Activated T-helper 2 cell treated with anti-CD3 and anti-CD28 coated beads, Interferon-gamma antibody, Interleukin-2, Interleukin-4, amounts not matched to agents 10 μg/mL and 5 μg/mL and 100 μg/mL, durations not matched to agents 14 hours and 24 hours and 36 hours (primary cell): ENCODE measurements at regions not wholly inside any gene's neighbourhood (a gene's known extent, or its start where the extent isn't known, plus 50 kb on each side); places are given as distances from the start of the nearest gene placed in this dataset.

ENCODE experiments used
- DNase-seq: peaks from one replicate; pipeline ENCODE4 v3.0.0; 2021; ENCODE audit warnings: low spot score
- H3K27ac Mint-ChIP-seq: one replicate; pipeline ENCODE4 v1.8.0; 2021; ENCODE audit warnings: mixed read lengths
- H3K27me3 Mint-ChIP-seq: one replicate; pipeline ENCODE4 v1.8.0; 2021; ENCODE audit warnings: low read depth, mixed read lengths
- H3K36me3 Mint-ChIP-seq: one replicate; pipeline ENCODE4 v1.8.0; 2021; ENCODE audit warnings: low read depth, mixed read lengths
- H3K4me1 Mint-ChIP-seq: one replicate; pipeline ENCODE4 v1.8.0; 2021; ENCODE audit warnings: low read depth, mixed read lengths
- H3K4me3 Mint-ChIP-seq: one replicate; pipeline ENCODE4 v1.8.0; 2021; ENCODE audit warnings: low read depth, mild to moderate bottlenecking, moderate library complexity, mixed read lengths
- H3K9me3 Mint-ChIP-seq: one replicate; pipeline ENCODE4 v1.8.0; 2021; ENCODE audit warnings: mixed read lengths
- intact Hi-C: fragments of 100-400 bp; cut with micrococcal nuclease; formaldehyde crosslinking; loops from one replicate; pipeline ENCODE4 v1.15.1; 2023

DNA sequence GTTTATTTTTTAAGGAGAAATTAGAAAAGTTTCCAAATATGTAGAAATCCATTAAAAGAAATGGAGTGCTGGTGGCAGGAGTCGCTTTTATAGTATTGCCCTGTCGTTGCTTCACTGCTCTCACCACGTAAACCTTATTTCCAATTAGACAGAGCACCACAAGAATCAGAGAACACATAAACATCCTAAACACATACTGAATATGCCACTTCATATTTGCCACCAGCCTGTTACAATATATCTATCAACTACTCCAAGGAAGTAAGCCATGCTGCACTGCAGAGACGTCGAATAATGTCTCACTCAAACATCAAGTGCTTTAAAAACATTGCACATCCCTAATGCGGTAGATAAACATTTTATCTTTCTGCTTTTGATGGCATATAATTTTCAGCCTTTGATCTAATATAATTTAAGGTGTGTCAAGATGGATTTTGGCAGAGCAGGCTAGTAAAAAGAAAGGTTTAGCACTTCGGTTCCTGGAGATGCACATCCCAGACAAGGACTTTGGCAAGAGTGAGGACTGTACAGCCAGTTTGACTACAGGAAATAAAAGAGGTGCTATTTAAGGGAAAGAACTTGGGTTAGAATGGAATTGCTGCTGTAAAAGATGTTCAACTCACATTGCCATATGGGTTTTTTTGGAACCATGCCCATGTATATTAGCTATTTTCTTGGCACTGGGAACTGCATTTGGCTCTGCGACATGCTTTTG, 932.3 kb downstream of the EFNB2 start:
- H3K4me1 Mint-ChIP-seq = no peaks in the 10 kb centered on the region
- H3K27ac Mint-ChIP-seq = no peak overlapping the region
- H3K4me3 Mint-ChIP-seq = no peak overlapping the region
- DNase-seq = no peak
- H3K36me3 Mint-ChIP-seq = no peaks in the 10 kb centered on the region
- intact Hi-C loops = no loop called here
- H3K9me3 Mint-ChIP-seq = peaks cover 6% of the 10 kb centered on the region
- H3K27me3 Mint-ChIP-seq = no peaks in the 10 kb centered on the region

DNA sequence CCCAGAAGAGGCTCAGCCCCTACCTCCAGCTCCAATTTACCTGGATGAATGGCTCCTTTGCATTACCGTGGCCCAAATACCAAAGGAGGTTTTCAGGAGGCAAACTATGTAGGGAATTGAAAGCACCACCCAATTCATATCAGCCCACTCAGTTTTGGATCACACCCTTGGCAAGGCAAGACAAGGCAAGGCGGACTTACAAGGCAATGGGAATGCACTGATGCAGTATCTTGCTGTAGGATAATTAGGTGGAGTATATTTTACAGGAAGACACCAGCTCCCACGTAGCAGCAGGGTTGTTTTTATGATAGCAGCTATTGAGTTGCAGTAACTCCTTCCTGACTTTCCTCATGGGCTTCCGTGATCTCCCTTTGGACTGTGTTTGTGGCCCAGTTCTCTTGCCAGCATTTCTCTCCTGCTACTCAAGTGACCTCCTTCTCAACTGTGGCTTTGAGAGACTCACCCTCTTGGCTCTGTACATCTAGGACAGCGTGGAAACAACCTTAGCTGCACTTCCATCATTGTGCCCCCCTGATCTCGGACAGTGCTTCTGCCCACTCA, 935.9 kb downstream of the EFNB2 start:
- Mint-ChIP-seq H3K36me3 (no peaks in the 10 kb centered on the region), H3K4me1 (no peaks in the 10 kb centered on the region), H3K9me3 (peaks cover 6% of the 10 kb centered on the region), H3K4me3 (no peak overlapping the region), H3K27ac (no peak overlapping the region), H3K27me3 (no peaks in the 10 kb centered on the region)
- DNase-seq = no peak
- intact Hi-C loops = no loop called here

DNA sequence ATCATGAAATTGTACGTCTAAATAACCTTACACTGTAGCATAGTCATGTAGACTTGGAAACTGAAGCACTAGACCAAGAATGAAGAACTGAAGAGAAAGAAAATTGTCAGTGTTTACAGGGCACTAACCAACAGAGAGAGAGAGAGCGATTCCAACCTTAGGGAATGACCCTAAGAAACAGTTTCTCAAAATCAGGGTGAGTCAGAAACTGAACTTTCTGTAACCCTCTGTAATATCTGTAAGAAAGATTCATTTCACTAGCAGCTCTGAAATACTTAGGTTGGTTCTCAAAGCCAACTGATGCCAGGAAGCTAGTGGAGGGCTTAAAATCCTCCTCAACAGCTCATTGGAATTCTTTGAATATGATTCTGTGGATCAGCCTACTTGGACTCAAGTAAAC, 936.9 kb downstream of the EFNB2 start:
- Mint-ChIP-seq H3K4me3 (no peak overlapping the region), H3K4me1 (no peaks in the 10 kb centered on the region), H3K27me3 (no peaks in the 10 kb centered on the region), H3K36me3 (no peaks in the 10 kb centered on the region), H3K27ac (no peak overlapping the region), H3K9me3 (peaks cover 6% of the 10 kb centered on the region)
- no peak for DNase-seq
- intact Hi-C loops = no loop called here

DNA sequence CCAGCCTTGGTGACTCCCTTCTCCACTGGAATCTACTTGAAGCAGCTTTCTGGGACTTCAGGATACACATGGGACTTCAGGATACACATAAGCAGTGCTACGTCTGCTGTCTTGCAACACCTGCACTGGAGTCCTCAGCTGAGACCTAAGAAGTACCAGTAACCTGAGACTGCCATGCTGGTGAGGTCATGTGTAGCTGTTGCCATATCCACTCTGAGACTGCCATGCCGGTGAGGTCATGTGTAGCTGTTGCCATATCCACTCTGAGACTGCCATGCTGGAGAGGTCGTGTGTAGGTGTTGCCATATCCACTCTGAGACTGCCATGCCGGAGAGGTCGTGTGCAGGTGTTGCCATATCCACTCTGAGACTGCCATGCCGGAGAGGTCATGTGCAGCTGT, 937.9 kb downstream of the EFNB2 start:
- Mint-ChIP-seq H3K36me3 (no peaks in the 10 kb centered on the region), H3K27me3 (no peaks in the 10 kb centered on the region), H3K4me3 (no peak overlapping the region), H3K27ac (no peak overlapping the region), H3K9me3 (peaks cover 6% of the 10 kb centered on the region), H3K4me1 (no peaks in the 10 kb centered on the region)
- intact Hi-C loops = no loop called here
- DNase-seq = no peak

DNA sequence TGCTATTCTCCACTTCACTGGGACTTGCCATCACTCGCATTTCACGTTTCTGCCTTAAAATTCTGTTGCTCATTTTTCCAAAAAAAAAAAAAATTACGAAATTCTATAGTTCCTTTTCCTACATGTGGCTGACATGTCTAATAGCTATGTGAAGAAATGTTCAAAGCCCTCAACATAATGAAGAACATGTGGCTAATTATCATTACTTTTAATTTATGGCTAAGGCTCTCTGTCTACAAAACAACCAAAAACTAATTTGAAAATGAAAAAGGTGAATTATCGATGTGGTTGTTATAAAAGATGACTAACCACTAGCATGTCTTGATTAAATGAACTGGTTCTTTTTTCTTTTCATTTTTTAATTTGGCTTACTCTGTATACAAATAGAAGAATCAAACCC, 940.0 kb downstream of the EFNB2 start:
- no peaks in the 10 kb centered on the region for H3K27me3 Mint-ChIP-seq
- H3K4me3 Mint-ChIP-seq = no peak overlapping the region
- intact Hi-C loops = no loop called here
- no peak overlapping the region for H3K27ac Mint-ChIP-seq
- H3K36me3 Mint-ChIP-seq = no peaks in the 10 kb centered on the region
- H3K4me1 Mint-ChIP-seq = no peaks in the 10 kb centered on the region
- DNase-seq = no peak
- H3K9me3 Mint-ChIP-seq = peaks cover 6% of the 10 kb centered on the region

DNA sequence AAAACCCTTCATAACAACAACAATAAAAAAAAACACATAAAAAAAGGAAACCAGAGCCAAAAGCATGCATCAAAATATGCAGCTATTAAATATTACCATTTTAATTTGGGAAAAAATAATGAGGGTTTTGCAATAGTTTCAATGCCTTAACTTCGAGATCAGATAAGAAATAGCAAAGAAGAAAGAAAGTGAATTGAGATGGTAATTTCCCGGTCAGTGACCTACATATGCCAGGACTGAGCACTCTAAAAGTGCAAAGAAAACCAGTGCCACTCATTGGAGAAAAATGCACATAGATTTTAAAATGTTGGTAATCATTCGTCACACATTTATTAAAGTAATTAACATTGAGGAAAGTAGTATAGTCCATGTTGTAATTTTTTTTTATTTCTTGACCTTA, 944.2 kb downstream of the EFNB2 start:
- intact Hi-C loops = no loop called here
- no peak for DNase-seq
- Mint-ChIP-seq H3K36me3 (no peaks in the 10 kb centered on the region), H3K4me3 (no peak overlapping the region), H3K9me3 (no peaks in the 10 kb centered on the region), H3K27ac (no peak overlapping the region), H3K27me3 (no peaks in the 10 kb centered on the region), H3K4me1 (no peaks in the 10 kb centered on the region)

DNA sequence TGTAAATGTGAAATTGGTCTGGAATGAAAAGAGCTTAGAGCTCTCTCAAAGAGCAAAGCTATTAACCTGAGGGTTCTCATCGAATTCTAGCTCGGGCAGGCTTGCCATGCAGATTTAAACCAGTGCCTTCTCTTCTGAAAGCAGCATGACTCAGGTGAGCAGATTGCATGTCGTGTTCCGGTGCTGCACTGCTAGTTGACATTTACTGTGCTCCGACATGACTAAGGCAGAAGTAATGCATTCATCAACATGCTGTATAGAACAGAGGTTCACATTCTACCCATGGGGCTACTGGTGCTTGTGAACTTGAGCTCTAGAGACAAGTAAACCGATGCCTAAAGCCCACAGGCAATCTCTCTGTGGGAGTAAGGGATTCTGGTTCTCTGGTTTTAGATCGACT, 947.7 kb downstream of the EFNB2 start:
- DNase-seq = no peak
- intact Hi-C loops = no loop called here
- no peak overlapping the region for H3K4me3 Mint-ChIP-seq

DNA sequence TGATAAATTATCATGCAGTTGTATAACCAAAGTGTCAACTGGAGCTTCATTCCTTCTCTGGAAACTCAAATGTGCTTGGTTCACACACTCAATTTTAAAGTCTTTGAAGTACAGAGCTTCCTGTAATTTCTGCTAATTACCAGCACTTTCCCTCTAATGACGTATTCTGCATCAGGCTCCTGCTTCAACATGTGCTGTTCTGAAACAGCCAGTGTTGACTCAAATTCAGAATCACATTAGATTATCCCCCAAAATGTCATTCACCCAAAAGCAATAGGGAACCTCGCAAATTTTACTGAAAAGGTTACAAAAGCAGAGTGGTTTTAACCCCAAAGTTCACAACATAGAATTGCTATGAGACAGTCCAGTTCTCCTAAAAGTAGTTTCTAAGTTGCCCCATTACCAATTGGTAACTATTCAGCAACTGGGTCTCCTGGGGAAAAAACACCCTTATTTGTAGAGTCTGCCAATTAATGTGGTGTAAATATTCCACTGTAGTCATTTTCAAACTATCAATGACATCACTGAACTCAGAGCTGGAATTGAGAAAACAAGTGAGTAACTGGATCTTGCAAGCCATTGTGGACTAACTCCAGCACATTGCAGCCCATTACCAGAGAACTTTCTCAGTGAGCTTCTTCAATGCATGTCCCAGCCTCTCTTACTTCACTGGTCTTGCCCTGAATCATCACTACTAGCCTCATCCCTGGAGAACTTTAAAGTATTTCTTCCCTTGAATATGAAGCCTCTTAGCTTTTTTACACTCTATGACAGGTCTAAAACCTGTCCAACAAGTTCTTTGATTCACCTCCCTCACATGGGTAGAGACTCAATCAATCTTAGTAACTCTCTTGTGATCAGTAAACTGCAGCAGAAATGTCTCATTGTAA, 955.4 kb downstream of the EFNB2 start:
- H3K9me3 Mint-ChIP-seq = no peaks in the 10 kb centered on the region
- no peak overlapping the region for H3K27ac Mint-ChIP-seq
- no peaks in the 10 kb centered on the region for H3K27me3 Mint-ChIP-seq
- no peak for DNase-seq
- no peak overlapping the region for H3K4me3 Mint-ChIP-seq
- H3K36me3 Mint-ChIP-seq = no peaks in the 10 kb centered on the region
- H3K4me1 Mint-ChIP-seq = no peaks in the 10 kb centered on the region
- intact Hi-C loops = no loop called here

More for the DNA sequence above, 947.7 kb downstream of the EFNB2 start:
- no peaks in the 10 kb centered on the region for H3K36me3 Mint-ChIP-seq
- no peak overlapping the region for H3K27ac Mint-ChIP-seq
- H3K9me3 Mint-ChIP-seq = no peaks in the 10 kb centered on the region
- no peaks in the 10 kb centered on the region for H3K4me1 Mint-ChIP-seq
- no peaks in the 10 kb centered on the region for H3K27me3 Mint-ChIP-seq

DNA sequence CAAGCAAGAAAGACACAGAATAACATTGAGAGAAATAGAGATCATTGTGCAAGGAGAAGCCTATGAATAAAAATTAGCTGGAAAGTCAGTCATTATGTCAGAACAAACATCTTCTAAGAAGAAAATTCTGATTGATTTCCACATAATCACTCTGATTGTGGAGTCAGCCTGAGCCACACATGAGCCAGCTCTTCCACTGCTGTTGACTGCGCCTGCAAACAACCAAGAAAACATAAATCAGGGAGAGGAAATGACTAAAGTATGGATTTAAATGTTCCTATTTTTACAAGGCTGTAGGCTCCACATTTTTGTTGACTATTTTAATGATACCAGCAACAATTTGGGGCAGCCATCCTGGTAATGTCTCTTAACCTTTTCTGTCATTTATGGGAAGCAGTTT, 962.3 kb downstream of the EFNB2 start:
- H3K36me3 Mint-ChIP-seq = no peaks in the 10 kb centered on the region
- H3K27ac Mint-ChIP-seq = no peak overlapping the region
- H3K4me3 Mint-ChIP-seq = no peak overlapping the region
- no peak for DNase-seq
- no peaks in the 10 kb centered on the region for H3K27me3 Mint-ChIP-seq
- H3K4me1 Mint-ChIP-seq = no peaks in the 10 kb centered on the region
- intact Hi-C loops = no loop called here
- H3K9me3 Mint-ChIP-seq = no peaks in the 10 kb centered on the region

DNA sequence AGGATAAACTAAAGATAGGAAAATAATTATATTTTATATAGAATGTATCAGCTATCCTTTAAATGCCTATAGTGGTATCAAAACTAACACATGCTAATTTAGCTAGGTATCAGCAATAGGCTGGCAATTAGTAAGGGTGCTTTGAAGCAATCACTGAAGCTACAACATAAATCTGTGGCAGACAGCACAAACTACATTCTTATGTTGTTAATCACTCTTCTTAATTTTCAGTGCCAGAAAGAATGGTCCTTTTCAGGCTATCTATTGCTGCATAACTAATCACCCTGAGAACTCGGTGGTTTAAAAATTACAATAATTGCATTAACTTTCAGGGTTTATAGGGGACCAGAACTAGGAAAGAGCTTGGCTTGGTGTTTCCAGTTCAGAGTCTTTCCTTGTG, 963.1 kb downstream of the EFNB2 start:
- no peaks in the 10 kb centered on the region for H3K36me3 Mint-ChIP-seq

DNA sequence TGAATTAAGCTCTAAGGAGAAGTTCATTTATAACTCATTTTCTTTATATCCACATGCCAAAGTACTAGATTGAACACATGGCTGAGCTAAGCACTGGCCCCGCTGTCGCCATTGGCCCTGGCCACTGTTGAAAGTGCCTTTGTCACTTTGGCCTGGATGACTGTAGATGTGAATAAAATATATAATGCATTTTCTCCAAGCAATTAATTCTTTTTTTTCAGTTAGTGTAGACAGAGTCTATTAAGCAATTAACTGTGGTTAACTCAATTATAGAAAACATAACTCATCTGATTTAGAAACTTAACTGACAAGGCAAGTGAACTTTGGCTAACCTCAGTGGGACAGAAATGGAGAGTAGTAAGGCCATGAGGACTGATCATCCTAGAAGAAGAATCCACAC, 965.6 kb downstream of the EFNB2 start:
- Mint-ChIP-seq H3K4me1 (no peaks in the 10 kb centered on the region), H3K4me3 (no peak overlapping the region), H3K27ac (no peak overlapping the region), H3K9me3 (no peaks in the 10 kb centered on the region), H3K27me3 (no peaks in the 10 kb centered on the region), H3K36me3 (no peaks in the 10 kb centered on the region)
- intact Hi-C loops = no loop called here
- no peak for DNase-seq

More for the DNA sequence above, 963.1 kb downstream of the EFNB2 start:
- no peak overlapping the region for H3K27ac Mint-ChIP-seq
- H3K9me3 Mint-ChIP-seq = no peaks in the 10 kb centered on the region
- no peaks in the 10 kb centered on the region for H3K27me3 Mint-ChIP-seq
- no peak for DNase-seq
- H3K4me3 Mint-ChIP-seq = no peak overlapping the region
- intact Hi-C loops = no loop called here
- H3K4me1 Mint-ChIP-seq = no peaks in the 10 kb centered on the region

DNA sequence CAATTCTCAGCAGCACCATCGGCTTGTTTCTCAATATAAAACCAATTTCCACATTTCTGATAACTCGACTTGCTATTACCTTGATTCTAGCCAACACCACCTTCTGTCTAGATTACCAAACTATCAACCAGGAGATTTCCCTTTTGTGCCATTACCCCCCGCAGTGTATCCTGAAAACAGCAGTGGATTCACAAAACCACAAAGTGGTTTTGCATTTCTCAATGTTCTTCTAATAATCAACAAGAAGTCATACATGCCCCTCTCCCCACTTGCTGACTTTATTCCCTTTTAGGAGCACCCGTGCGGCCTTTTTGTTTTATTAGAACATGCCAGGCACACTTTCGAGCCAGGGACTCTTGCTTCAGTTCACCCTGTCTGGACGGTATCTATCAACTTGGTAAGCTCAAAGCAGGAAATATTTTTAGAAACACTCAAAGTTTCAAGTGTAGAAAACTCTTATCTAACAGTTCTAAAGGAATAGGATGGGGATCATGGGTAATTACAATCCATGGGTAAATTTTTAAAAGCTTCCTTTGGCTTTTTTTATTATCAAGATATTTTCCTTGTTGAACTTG, 967.4 kb downstream of the EFNB2 start:
- H3K4me1 Mint-ChIP-seq = no peaks in the 10 kb centered on the region
- H3K27me3 Mint-ChIP-seq = no peaks in the 10 kb centered on the region
- intact Hi-C loops = no loop called here
- no peak overlapping the region for H3K4me3 Mint-ChIP-seq
- DNase-seq = no peak
- no peaks in the 10 kb centered on the region for H3K9me3 Mint-ChIP-seq
- no peak overlapping the region for H3K27ac Mint-ChIP-seq
- H3K36me3 Mint-ChIP-seq = no peaks in the 10 kb centered on the region
